Keratinocyte (primary cell): ENCODE measurements at regions not wholly inside any gene's neighbourhood (a gene's known extent, or its start where the extent isn't known, plus 50 kb on each side); places are given as distances from the start of the nearest gene placed in this dataset.

ENCODE experiments used
- EZH2 ChIP-seq: IDR thresholded peaks from one replicate; pipeline ENCODE4 v1.6.1; 2012; ENCODE audit warnings: inconsistent platforms, mild to moderate bottlenecking, low read length, moderate library complexity
- TF ChIP-seq, protein P1 (sequence below), 3 experiments: IDR thresholded peaks in 1 of 3; conservative IDR thresholded peaks in 1 of 3; optimal IDR thresholded peaks in 1 of 3; 2 replicates in 2 of 3; 3 replicates in 1 of 3; pipeline versions ENCODE3 to v1.5.1; 2011; ENCODE audit warnings: low read length in 3 of 3, mild to moderate bottlenecking in 3 of 3, moderate library complexity in 2 of 3, control low read depth in 1 of 3, inconsistent platforms in 1 of 3; ENCODE audit not compliant: insufficient read depth in 2 of 3; ENCODE audit errors: extremely low read depth in 1 of 3

DNA sequence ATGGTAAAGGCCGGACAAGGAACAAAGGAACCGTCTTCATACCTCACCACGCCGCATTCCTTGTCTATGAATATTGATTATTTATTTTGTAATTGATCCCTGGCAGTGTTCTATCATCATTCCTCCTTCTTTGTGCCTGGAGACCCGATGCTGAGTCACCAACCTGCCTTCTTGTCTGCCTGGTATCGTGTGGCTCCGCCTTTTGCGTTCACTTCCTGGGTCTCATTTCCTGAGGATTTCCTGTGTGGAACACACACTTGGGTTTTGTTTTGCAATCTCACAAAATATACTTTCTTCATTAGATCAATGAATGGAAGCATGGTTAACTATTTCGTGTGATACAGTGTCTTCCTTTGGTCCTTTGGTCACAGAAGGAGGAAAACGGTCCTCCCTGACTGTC is 95.5 kb upstream of the SNTG2 start:
- TF ChIP-seq, protein P1, sequence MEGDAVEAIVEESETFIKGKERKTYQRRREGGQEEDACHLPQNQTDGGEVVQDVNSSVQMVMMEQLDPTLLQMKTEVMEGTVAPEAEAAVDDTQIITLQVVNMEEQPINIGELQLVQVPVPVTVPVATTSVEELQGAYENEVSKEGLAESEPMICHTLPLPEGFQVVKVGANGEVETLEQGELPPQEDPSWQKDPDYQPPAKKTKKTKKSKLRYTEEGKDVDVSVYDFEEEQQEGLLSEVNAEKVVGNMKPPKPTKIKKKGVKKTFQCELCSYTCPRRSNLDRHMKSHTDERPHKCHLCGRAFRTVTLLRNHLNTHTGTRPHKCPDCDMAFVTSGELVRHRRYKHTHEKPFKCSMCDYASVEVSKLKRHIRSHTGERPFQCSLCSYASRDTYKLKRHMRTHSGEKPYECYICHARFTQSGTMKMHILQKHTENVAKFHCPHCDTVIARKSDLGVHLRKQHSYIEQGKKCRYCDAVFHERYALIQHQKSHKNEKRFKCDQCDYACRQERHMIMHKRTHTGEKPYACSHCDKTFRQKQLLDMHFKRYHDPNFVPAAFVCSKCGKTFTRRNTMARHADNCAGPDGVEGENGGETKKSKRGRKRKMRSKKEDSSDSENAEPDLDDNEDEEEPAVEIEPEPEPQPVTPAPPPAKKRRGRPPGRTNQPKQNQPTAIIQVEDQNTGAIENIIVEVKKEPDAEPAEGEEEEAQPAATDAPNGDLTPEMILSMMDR (optimal IDR thresholded peaks at IDR 0.05 in 1 of 3, IDR thresholded peaks at IDR 0.05 in 1 of 3, conservative IDR thresholded peaks at IDR 0.05 in 1 of 3; ENCODE audit: extremely low read depth in 1 of 3, insufficient read depth in 2 of 3, low read length in 3 of 3) = no peak
- TF ChIP-seq EZH2 = no peak
